Lower lobe of right lung (tissue), 2 donors: ENCODE measurements at regions not wholly inside any gene's neighbourhood (a gene's known extent, or its start where the extent isn't known, plus 50 kb on each side); places are given as distances from the start of the nearest gene placed in this dataset.

Source experiments
- ATAC-seq, 2 donors: fragments of 200-7000 bp; cut with Tn5 transposase; one replicate each; pipeline ENCODE4 v1.9.1; 2020 to 2022; ENCODE audit warnings: mild to moderate bottlenecking in 2 of 2, moderate library complexity in 2 of 2
- DNase-seq: peaks from one replicate; pipeline ENCODE4 v3.0.0-alpha.2; 2020
- H3K27ac ChIP-seq: fragments of 200-600 bp; one replicate; pipeline ENCODE4 v1.8.0; 2022
- H3K27me3 ChIP-seq: fragments of 200-600 bp; one replicate; pipeline ENCODE4 v1.8.0; 2022; ENCODE audit warnings: low read depth
- H3K36me3 ChIP-seq: fragments of 200-600 bp; one replicate; pipeline ENCODE4 v1.8.0; 2022; ENCODE audit warnings: mild to moderate bottlenecking
- H3K4me1 ChIP-seq: fragments of 200-600 bp; one replicate; pipeline ENCODE4 v1.8.0; 2022
- H3K4me3 ChIP-seq: fragments of 200-600 bp; one replicate; pipeline ENCODE4 v1.8.0; 2022; ENCODE audit warnings: mild to moderate bottlenecking
- H3K9me3 ChIP-seq: fragments of 200-600 bp; one replicate; pipeline ENCODE4 v1.8.0; 2022
- intact Hi-C: fragments of 100-400 bp; cut with DNase I; formaldehyde crosslinking; loops from one replicate; pipeline ENCODE4 v1.11.0; 2022
- TF ChIP-seq, protein P1 (sequence below): fragments of 200-600 bp; IDR thresholded peaks from one replicate; pipeline ENCODE4 v1.8.0; 2022; ENCODE audit warnings: antibody characterized with exemption, mild to moderate bottlenecking
- donor health status: DM: no; HTN: yes; CAD: no; lungs with severe emphysema.

DNA sequence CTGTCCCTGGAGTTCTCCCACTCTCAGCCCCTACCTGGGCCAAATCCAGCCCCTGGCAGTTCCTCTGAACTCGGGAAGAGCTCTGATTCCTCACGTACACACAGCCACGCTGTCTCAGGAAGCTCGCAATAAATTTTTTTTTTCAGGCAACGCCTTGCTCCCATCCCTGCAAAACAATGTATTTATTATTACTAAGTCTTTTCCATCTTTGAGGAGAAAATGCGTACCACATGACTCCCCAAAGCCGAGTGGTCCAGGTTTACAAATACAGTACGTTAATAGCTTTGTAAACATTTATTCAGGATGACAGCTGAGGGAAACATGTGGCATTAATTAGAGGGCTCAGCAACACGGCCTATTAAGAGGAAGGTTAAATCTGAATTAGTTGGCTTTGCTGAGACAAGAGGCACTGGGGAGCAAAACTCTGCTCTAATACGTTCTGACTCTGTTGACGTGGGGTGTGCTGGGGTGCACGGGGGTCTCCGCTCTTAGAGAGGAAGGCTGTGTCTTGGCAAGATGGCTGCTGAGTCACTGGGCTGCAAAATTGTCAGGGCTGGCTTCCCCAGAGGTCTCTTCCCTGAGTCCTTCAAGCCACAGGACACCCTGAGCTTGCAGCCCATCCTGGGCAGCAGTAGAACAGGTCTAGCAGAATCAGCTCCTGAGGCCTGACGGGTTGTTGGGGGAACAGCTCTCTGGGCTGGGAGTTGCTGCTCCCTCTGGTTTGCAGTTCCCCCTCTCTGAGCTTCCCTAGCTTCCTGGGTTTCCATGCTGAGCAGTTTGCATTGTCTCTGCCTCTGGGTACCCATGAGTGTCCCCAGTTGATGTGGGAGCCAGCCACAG is 185.2 kb upstream of the TBX3 start:
- DNase-seq (no peak), ATAC-seq (no peak)
- intact Hi-C loops: no loop called here
- Histone ChIP-seq H3K27ac (no peak overlapping the region), H3K9me3 (no peaks in the 10 kb centered on the region), H3K27me3 (peaks cover 4% of the 10 kb centered on the region), H3K4me3 (no peak overlapping the region), H3K4me1 (peaks cover 4% of the 10 kb centered on the region), H3K36me3 (no peaks in the 10 kb centered on the region)
- TF ChIP-seq, protein P1, sequence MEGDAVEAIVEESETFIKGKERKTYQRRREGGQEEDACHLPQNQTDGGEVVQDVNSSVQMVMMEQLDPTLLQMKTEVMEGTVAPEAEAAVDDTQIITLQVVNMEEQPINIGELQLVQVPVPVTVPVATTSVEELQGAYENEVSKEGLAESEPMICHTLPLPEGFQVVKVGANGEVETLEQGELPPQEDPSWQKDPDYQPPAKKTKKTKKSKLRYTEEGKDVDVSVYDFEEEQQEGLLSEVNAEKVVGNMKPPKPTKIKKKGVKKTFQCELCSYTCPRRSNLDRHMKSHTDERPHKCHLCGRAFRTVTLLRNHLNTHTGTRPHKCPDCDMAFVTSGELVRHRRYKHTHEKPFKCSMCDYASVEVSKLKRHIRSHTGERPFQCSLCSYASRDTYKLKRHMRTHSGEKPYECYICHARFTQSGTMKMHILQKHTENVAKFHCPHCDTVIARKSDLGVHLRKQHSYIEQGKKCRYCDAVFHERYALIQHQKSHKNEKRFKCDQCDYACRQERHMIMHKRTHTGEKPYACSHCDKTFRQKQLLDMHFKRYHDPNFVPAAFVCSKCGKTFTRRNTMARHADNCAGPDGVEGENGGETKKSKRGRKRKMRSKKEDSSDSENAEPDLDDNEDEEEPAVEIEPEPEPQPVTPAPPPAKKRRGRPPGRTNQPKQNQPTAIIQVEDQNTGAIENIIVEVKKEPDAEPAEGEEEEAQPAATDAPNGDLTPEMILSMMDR: no peak

DNA sequence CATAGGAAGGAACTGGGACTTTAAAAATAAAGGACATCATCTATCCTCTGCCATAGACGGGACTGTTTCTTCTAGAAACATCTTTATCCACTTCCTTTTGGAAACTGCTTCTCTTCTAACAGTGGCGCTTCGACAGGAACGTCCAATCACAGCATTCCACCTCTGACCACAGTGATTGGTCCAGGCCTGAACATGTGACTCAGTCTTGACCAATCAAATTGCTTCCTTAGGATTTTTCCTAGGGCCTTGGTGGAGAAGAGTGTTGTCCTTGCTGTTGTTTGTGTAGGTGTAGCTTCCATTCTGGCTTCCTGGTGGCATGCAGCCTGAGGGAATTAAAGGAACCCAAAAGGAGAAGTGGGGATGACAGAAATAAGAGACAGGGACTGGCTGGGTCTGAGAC is 182.4 kb upstream of the TBX3 start:
- intact Hi-C loops: no loop called here
- TF ChIP-seq, protein P1: no peak
- DNase-seq: no peak
- no peak for ATAC-seq
- Histone ChIP-seq H3K36me3 (no peaks in the 10 kb centered on the region), H3K27ac (no peak overlapping the region), H3K4me3 (no peak overlapping the region), H3K9me3 (no peaks in the 10 kb centered on the region), H3K27me3 (peaks cover 4% of the 10 kb centered on the region), H3K4me1 (peaks cover 4% of the 10 kb centered on the region)

DNA sequence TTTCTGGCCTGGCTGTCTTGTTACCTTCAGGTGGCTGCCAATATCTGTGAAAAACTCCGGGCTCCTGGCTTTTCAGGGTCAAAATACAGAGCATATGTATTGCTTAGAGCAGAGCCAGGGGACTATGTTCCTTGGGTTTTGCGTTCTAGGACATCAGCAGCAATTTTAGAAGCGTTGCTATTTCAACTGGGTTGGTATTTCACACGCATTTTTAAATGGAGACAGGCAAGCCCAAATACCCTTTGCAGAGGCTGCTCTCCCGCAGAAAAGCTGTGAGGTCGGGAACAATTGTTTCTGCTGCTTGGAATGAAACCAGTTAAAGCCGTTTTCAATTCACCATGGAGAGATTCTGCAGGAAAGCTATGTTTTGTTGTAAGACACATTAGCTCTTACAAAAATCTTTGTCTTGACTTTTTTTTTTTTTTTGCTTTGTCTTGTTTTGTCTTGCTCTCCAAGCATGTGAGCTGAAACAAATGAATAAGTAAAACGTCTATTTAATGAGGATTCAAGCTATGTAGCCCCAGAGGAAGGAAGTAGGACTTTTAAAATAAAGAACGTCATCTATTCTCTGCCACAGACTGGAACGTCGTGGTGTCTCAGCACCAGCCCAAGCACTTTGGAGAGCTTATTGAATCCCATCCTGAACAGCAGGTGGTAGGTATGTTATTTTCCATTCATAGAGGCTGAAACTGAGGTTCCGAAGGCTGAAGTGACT is 181.0 kb upstream of the TBX3 start:
- no peak for DNase-seq
- Histone ChIP-seq H3K27ac (no peak overlapping the region), H3K4me1 (peaks cover 4% of the 10 kb centered on the region), H3K36me3 (no peaks in the 10 kb centered on the region), H3K9me3 (no peaks in the 10 kb centered on the region), H3K4me3 (no peak overlapping the region), H3K27me3 (peaks cover 4% of the 10 kb centered on the region)
- no peak for ATAC-seq
- TF ChIP-seq, protein P1: no peak
- intact Hi-C loops: no loop called here

DNA sequence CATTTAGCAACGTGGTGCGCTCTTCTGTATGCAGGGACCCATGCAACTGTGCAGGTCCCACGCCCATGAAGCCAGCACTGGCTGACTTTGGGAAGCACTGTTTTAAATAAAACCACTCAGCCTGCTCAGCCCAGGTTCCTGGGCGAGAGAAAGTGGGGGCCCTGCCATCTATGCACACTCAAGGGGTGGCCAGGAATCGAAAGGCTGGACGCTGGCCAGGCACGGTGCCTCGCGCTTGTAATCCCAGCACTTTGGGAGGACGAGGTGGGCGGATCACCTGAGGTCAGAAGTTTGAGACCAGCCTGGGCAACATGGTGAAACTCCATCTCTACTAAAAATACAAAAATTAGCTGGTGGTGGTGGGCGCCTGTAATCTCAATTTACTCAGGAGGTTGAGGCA is 179.9 kb upstream of the TBX3 start:
- TF ChIP-seq, protein P1: no peak
- H3K36me3 ChIP-seq: no peaks in the 10 kb centered on the region

DNA sequence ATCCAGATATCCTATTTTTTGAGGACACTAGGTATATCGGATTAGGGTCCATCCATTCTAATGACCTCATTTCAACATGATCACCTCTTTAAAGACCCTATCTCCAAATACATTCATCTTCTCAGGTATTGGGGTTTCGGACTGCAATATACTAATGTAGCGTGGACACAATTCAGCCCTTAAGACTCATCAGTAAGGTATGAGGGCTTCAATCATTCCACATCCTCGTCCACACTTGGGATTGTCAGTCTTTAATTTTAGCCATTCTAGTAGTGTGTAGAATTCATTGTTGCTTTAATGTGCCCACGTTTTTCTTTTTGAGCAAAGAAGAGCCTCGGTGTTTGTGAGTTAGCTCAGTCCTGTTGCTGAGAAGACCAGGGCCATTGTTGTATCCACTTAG is 177.0 kb upstream of the TBX3 start:
- Histone ChIP-seq H3K27me3 (no peaks in the 10 kb centered on the region), H3K27ac (no peak overlapping the region), H3K4me1 (peaks cover 4% of the 10 kb centered on the region), H3K36me3 (no peaks in the 10 kb centered on the region), H3K9me3 (no peaks in the 10 kb centered on the region), H3K4me3 (no peak overlapping the region)
- DNase-seq (no peak), ATAC-seq (no peak)
- intact Hi-C loops: no loop called here
- TF ChIP-seq, protein P1: no peak

More for the DNA sequence above, 179.9 kb upstream of the TBX3 start:
- H3K27ac ChIP-seq: no peak overlapping the region
- no peaks in the 10 kb centered on the region for H3K9me3 ChIP-seq
- H3K4me3 ChIP-seq: no peak overlapping the region
- no peak for DNase-seq
- no peaks in the 10 kb centered on the region for H3K27me3 ChIP-seq
- peaks cover 4% of the 10 kb centered on the region for H3K4me1 ChIP-seq
- no peak for ATAC-seq
- intact Hi-C loops: no loop called here
